OCI-LY1 (cell line): ENCODE measurements at regions not wholly inside any gene's neighbourhood (a gene's known extent, or its start where the extent isn't known, plus 50 kb on each side); places are given as distances from the start of the nearest gene placed in this dataset.

Experiments used
- H2AFZ ChIP-seq: fragments of 200-600 bp; sonication (generic), shearing (Covaris generic); 2 replicates; pipeline ENCODE4 v1.6.0; 2014; ENCODE audit warnings: antibody characterized with exemption, mild to moderate bottlenecking, low read length
- H3F3A ChIP-seq: fragments of 200-600 bp; sonication (generic), shearing (Covaris generic); 2 replicates; pipeline ENCODE4 v1.6.0; 2014; ENCODE audit warnings: mild to moderate bottlenecking, antibody characterized with exemption, low read length, moderate library complexity; ENCODE audit not compliant: insufficient read depth
- H3K27ac ChIP-seq: fragments of 200-600 bp; sonication (generic); 2 replicates; pipeline ENCODE4 v1.5.1; 2014; ENCODE audit warnings: low read length, mixed run types, mild to moderate bottlenecking, low read depth; ENCODE audit not compliant: poor library complexity, severe bottlenecking
- H3K27me3 ChIP-seq: fragments of 200-600 bp; sonication (generic); 2 replicates; pipeline ENCODE4 v1.6.0; 2014; ENCODE audit warnings: antibody characterized with exemption, mild to moderate bottlenecking, low read length, moderate library complexity; ENCODE audit not compliant: insufficient read depth
- H3K36me3 ChIP-seq: fragments of 200-600 bp; sonication (generic); 2 replicates; pipeline ENCODE4 v1.6.1; 2014; ENCODE audit warnings: mild to moderate bottlenecking, antibody characterized with exemption, low read length, moderate library complexity, mixed read lengths; ENCODE audit not compliant: insufficient read depth
- H3K4me1 ChIP-seq: fragments of 200-600 bp; sonication (generic); 2 replicates; pipeline ENCODE4 v1.5.1; 2014; ENCODE audit warnings: mild to moderate bottlenecking, low read length, moderate library complexity; ENCODE audit not compliant: insufficient read depth, severe bottlenecking
- H3K4me2 ChIP-seq: fragments of 200-600 bp; sonication (generic), shearing (Covaris generic); 2 replicates; pipeline ENCODE4 v1.6.1; 2014; ENCODE audit warnings: low read length
- H3K4me3 ChIP-seq: fragments of 200-600 bp; sonication (generic); 2 replicates; pipeline ENCODE4 v1.5.1; 2014; ENCODE audit warnings: low read length, low read depth, mild to moderate bottlenecking, mixed read lengths; ENCODE audit not compliant: poor library complexity, severe bottlenecking
- H3K79me2 ChIP-seq: fragments of 200-600 bp; shearing (Covaris generic); 2 replicates; pipeline ENCODE4 v1.6.1; 2016; ENCODE audit warnings: mixed run types, low read length, mixed read lengths; ENCODE audit not compliant: insufficient read depth
- H3K9ac ChIP-seq: fragments of 200-600 bp; sonication (generic), shearing (Covaris generic); 2 replicates; pipeline ENCODE4 v1.6.1; 2014; ENCODE audit warnings: mild to moderate bottlenecking, low read length, mixed read lengths
- H3K9me2 ChIP-seq: fragments of 200-600 bp; sonication (generic), shearing (Covaris generic); 2 replicates; pipeline ENCODE4 v1.6.1; 2014; ENCODE audit warnings: low read depth, mild to moderate bottlenecking, low read length, mixed read lengths
- H3K9me3 ChIP-seq: fragments of 200-600 bp; shearing (Covaris generic); 2 replicates; pipeline ENCODE4 v1.6.1; 2014; ENCODE audit warnings: low read length, mixed read lengths
- H4K20me1 ChIP-seq: fragments of 200-600 bp; sonication (generic), shearing (Covaris generic); 2 replicates; pipeline ENCODE4 v1.6.0; 2016; ENCODE audit warnings: mild to moderate bottlenecking, low read length; ENCODE audit not compliant: insufficient read depth
- EZH2 ChIP-seq: fragments of 200-600 bp; sonication (generic), shearing (Covaris generic); IDR thresholded peaks from 2 replicates; pipeline ENCODE4 v1.8.0; 2017; ENCODE audit warnings: borderline replicate concordance, mixed run types, mild to moderate bottlenecking, antibody characterized with exemption, low read length, moderate library complexity, mixed read lengths
- TF ChIP-seq, protein P1 (sequence below): fragments of 200-600 bp; sonication (generic), shearing (Covaris generic); IDR thresholded peaks from 2 replicates; pipeline ENCODE4 v1.5.1; 2017; ENCODE audit warnings: mild to moderate bottlenecking, antibody characterized with exemption, low read length, moderate library complexity, mixed read lengths

DNA sequence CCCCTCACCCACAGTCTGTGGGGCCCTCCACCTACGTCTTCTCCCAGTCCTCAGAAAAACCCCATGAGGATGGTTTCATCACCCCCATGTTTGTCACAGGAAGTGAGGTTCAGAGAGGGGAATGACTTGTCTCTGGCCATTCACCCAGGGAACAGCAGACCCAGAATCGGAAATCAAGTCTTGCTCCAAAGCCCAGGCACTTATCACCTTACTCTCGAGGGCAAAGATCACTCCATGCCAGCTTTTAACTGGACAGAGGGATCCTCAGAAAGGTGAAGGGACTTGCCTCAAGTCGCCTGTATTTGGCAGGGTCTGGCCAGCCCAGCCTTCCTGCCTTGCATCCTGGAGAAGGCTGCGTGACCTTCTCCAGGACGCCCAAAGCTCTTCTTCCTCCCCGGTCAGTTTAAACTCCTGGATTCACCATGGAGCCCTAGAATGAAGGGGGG lies 57.9 kb upstream of the SSBP3 start:
- H3K4me2 ChIP-seq: no peak overlapping the region
- no peak overlapping the region for H3K9ac ChIP-seq
- H2AFZ ChIP-seq: no peak overlapping the region

DNA sequence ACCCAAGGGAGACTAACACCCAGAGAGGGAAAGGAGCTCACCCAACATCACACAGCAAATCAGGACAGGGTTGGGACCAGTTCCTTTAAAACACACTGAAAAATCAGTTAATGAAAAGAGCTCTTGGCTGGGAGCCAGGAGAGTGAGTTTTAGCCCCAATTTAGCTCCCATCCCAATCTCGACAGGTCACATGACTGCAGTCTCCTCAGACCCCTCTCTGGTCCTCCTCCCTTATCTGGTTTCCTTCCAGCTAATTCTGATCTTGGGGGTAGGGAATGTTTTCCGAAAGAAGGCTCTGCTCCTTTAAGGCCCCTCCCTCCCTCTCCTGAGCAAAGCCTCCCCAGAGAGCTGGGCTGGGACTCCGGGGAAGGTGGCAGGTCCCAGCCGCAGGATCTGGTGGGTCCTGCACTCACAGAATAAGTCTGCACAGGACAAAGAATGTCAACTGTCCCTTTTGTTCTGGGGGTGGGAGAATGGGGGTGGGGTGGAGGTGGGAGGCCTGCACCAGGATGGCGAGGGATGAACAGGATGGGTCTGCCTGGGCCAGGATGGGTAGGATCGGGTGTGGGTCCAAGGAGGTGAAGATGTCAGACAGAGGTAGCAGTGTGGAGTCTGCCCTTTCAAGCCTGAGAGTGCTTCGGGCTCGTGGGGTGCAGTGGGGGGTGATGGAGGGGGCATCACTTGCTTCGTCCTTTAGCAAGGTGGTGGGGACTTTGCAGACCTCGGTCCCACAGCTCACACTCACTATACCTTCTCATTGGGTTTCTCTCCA lies 57.3 kb upstream of the SSBP3 start:
- H3K9me2 ChIP-seq: no peaks in the 10 kb centered on the region
- H3K4me1 ChIP-seq: no peaks in the 10 kb centered on the region
- no peaks in the 10 kb centered on the region for H4K20me1 ChIP-seq
- no peak overlapping the region for H3K9ac ChIP-seq
- no peak overlapping the region for H3K27ac ChIP-seq
- H3F3A ChIP-seq: no peaks in the 10 kb centered on the region
- H3K79me2 ChIP-seq: no peaks in the 10 kb centered on the region
- TF ChIP-seq, protein P1, sequence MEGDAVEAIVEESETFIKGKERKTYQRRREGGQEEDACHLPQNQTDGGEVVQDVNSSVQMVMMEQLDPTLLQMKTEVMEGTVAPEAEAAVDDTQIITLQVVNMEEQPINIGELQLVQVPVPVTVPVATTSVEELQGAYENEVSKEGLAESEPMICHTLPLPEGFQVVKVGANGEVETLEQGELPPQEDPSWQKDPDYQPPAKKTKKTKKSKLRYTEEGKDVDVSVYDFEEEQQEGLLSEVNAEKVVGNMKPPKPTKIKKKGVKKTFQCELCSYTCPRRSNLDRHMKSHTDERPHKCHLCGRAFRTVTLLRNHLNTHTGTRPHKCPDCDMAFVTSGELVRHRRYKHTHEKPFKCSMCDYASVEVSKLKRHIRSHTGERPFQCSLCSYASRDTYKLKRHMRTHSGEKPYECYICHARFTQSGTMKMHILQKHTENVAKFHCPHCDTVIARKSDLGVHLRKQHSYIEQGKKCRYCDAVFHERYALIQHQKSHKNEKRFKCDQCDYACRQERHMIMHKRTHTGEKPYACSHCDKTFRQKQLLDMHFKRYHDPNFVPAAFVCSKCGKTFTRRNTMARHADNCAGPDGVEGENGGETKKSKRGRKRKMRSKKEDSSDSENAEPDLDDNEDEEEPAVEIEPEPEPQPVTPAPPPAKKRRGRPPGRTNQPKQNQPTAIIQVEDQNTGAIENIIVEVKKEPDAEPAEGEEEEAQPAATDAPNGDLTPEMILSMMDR: no peak
- no peak for TF ChIP-seq EZH2
- no peak overlapping the region for H3K4me2 ChIP-seq
- no peak overlapping the region for H3K4me3 ChIP-seq
- H3K36me3 ChIP-seq: no peaks in the 10 kb centered on the region
- H3K27me3 ChIP-seq: peaks cover 3% of the 10 kb centered on the region
- H2AFZ ChIP-seq: no peak overlapping the region
- H3K9me3 ChIP-seq: no peaks in the 10 kb centered on the region

More for the DNA sequence above, 57.9 kb upstream of the SSBP3 start:
- no peaks in the 10 kb centered on the region for H4K20me1 ChIP-seq
- TF ChIP-seq, protein P1: no peak
- no peak for TF ChIP-seq EZH2
- H3K36me3 ChIP-seq: no peaks in the 10 kb centered on the region
- H3K9me3 ChIP-seq: no peaks in the 10 kb centered on the region
- no peak overlapping the region for H3K4me3 ChIP-seq
- H3K27ac ChIP-seq: no peak overlapping the region
- H3K4me1 ChIP-seq: no peaks in the 10 kb centered on the region
- H3K9me2 ChIP-seq: no peaks in the 10 kb centered on the region
- no peaks in the 10 kb centered on the region for H3F3A ChIP-seq
- H3K79me2 ChIP-seq: no peaks in the 10 kb centered on the region
- peaks cover 3% of the 10 kb centered on the region for H3K27me3 ChIP-seq

DNA sequence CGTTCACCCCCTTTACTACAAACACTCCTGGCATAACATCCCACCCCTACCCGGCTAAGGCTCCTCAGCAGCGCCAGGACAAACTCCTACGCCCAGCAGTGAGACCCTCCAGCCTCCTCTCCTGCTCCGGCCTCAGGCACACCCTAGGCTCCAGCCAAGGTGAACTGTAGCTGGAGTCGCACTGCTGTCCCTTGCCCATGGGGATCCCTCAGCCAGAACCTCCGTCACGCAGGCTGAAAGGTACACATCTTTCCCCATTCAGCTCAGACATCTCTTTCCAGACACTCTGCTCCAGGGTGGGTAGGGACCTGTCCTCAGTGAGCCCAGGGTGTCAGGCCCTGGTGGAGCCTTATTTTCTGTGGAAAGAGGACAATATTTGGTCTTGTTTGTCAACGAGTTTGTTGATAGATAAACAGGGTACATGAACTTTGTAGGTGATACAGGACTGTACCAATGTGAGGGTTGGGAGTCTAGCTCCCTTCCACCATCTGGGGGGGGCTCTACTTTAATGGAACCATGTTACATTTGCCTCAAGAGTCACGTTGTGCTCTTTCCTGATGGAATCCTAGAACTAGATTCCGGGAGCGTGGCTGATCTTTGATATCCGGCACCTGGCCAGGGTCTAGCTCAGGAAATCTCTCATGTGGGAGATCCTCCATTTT lies 56.5 kb upstream of the SSBP3 start:
- peaks cover 3% of the 10 kb centered on the region for H3K27me3 ChIP-seq
- no peaks in the 10 kb centered on the region for H3F3A ChIP-seq
- no peak overlapping the region for H3K27ac ChIP-seq
- no peaks in the 10 kb centered on the region for H3K4me1 ChIP-seq
- no peaks in the 10 kb centered on the region for H3K9me3 ChIP-seq
- H3K36me3 ChIP-seq: no peaks in the 10 kb centered on the region
- TF ChIP-seq, protein P1: no peak
- no peak for TF ChIP-seq EZH2
- H3K4me3 ChIP-seq: no peak overlapping the region
- H3K79me2 ChIP-seq: no peaks in the 10 kb centered on the region
- no peak overlapping the region for H3K9ac ChIP-seq
- H3K4me2 ChIP-seq: no peak overlapping the region
- H4K20me1 ChIP-seq: no peaks in the 10 kb centered on the region
- no peak overlapping the region for H2AFZ ChIP-seq
- H3K9me2 ChIP-seq: no peaks in the 10 kb centered on the region
